ENCODE measurements at regions not wholly inside any gene's neighbourhood (a gene's known extent, or its start where the extent isn't known, plus 50 kb on each side); places are given as distances from the start of the nearest gene placed in this dataset.

- TF ChIP-seq, protein P1, sequence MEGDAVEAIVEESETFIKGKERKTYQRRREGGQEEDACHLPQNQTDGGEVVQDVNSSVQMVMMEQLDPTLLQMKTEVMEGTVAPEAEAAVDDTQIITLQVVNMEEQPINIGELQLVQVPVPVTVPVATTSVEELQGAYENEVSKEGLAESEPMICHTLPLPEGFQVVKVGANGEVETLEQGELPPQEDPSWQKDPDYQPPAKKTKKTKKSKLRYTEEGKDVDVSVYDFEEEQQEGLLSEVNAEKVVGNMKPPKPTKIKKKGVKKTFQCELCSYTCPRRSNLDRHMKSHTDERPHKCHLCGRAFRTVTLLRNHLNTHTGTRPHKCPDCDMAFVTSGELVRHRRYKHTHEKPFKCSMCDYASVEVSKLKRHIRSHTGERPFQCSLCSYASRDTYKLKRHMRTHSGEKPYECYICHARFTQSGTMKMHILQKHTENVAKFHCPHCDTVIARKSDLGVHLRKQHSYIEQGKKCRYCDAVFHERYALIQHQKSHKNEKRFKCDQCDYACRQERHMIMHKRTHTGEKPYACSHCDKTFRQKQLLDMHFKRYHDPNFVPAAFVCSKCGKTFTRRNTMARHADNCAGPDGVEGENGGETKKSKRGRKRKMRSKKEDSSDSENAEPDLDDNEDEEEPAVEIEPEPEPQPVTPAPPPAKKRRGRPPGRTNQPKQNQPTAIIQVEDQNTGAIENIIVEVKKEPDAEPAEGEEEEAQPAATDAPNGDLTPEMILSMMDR (IDR thresholded peaks at IDR 0.05 in 8 of 11, conservative IDR thresholded peaks at IDR 0.05 in 3 of 11) = no peak
- TF ChIP-seq POLR2A (IDR thresholded peaks at IDR 0.05) = no peak
- TF ChIP-seq POLR2AphosphoS5 (IDR thresholded peaks at IDR 0.05) = no peak
These were observed 53.1 kb downstream of the CXCL1 start for GRCh38 chr4:73922317-73922716.
